Fibroblast of mammary gland (primary cell): ENCODE measurements at regions not wholly inside any gene's neighbourhood (a gene's known extent, or its start where the extent isn't known, plus 50 kb on each side); places are given as distances from the start of the nearest gene placed in this dataset.

Experiments used
- DNase-seq: peaks from one replicate; pipeline ENCODE4 v3.0.0-alpha.2; 2010; ENCODE audit warnings: low read depth
- H3K4me3 ChIP-seq: 2 replicates; pipeline ENCODE4 v1.5.1; 2011; ENCODE audit warnings: low read depth, mild to moderate bottlenecking, low read length, moderate library complexity; ENCODE audit not compliant: control insufficient read depth
- TF ChIP-seq, protein P1 (sequence below): conservative IDR thresholded peaks from 2 replicates; pipeline ENCODE4 v1.5.1; 2011; ENCODE audit warnings: low read depth, low read length, inconsistent platforms; ENCODE audit not compliant: control insufficient read depth, insufficient read depth

DNA sequence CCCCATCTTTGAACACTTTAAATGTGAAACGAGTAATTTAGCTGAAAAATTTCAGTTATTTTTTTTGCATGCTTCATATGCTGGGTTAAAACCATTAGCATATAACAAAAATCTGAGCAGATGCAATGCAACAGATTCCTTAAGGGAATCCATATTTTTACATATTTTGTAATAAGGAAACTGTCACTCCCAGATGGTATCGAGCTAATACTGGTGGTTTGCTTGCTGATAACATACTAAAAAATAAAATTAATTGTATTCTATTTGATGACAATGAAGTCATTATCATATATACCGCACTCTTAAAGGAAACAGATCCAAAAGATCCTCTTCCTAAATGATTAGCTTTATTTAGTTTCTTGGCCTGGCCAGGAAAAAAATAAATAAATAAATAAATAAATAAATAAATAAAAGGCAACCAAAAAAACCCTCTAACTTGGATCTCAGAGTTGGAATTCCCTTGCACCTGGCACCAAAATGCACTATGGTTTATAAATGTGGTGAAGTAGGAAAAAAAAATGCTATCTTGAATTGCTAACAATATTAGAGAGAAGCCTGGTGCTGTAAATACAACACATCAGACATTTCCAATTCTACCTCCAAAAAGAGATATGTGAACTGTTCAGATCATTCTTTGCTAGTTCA lies 503.2 kb upstream of the ARRDC4 start:
- DNase-seq: no peak
- TF ChIP-seq, protein P1, sequence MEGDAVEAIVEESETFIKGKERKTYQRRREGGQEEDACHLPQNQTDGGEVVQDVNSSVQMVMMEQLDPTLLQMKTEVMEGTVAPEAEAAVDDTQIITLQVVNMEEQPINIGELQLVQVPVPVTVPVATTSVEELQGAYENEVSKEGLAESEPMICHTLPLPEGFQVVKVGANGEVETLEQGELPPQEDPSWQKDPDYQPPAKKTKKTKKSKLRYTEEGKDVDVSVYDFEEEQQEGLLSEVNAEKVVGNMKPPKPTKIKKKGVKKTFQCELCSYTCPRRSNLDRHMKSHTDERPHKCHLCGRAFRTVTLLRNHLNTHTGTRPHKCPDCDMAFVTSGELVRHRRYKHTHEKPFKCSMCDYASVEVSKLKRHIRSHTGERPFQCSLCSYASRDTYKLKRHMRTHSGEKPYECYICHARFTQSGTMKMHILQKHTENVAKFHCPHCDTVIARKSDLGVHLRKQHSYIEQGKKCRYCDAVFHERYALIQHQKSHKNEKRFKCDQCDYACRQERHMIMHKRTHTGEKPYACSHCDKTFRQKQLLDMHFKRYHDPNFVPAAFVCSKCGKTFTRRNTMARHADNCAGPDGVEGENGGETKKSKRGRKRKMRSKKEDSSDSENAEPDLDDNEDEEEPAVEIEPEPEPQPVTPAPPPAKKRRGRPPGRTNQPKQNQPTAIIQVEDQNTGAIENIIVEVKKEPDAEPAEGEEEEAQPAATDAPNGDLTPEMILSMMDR: no peak
- H3K4me3 ChIP-seq: no peak overlapping the region

DNA sequence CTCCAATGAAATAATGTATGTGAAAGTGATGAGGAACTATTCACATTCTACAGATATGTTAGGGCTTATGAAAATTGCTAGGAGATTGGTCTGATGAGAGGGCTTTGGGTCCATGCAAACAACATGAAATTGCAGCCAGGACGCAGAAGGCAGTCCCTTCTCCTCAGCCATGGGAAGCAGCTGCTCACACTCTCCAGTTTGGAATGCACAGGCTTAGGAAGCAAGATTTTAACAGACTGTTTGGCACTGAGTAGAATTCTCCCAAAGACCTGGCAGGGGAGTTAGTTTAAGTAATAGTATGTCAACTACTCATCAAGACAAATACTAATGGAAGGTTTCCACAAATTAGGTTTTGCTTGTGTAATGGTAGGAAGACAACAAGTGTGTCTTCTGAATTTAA lies 500.7 kb upstream of the ARRDC4 start:
- DNase-seq: no peak
- TF ChIP-seq, protein P1: no peak
- no peak overlapping the region for H3K4me3 ChIP-seq

DNA sequence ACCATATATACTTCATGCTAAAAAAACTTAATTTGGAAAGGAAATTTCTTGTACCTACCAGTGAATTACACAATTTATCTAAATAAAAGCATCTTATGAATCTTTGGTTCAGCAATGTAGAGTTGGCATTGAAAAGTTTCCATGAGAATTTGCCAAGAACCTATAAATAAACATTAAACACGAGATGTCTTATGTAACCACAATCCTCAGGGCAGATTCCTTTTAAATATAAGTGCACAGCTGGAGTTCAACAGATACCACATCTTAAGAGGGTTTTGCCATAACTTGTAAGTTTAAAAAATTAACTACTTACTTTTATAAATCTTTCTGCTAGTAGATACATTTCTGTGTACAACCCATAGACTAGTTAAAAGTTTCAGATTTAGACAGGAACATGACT lies 499.3 kb upstream of the ARRDC4 start:
- TF ChIP-seq, protein P1: no peak
- no peak for DNase-seq
- no peak overlapping the region for H3K4me3 ChIP-seq

DNA sequence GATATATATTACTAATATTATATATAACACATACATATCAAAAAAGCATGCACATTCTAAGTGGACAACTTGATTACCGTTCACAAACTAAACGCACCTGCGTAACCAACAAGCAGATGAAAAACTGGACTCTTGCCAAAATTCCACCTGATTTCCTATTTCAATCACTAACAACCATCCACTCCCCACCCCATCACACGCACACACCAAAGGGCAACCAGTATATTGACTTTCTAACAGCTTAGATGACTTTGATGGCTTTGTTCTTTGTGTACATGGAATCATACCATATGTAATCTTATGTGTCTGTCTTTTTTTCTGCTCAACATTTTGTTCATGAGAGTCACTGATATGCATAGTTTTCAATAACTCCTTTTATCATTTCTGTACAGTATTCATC lies 496.8 kb upstream of the ARRDC4 start:
- DNase-seq: no peak
- H3K4me3 ChIP-seq: no peak overlapping the region
- TF ChIP-seq, protein P1: no peak

DNA sequence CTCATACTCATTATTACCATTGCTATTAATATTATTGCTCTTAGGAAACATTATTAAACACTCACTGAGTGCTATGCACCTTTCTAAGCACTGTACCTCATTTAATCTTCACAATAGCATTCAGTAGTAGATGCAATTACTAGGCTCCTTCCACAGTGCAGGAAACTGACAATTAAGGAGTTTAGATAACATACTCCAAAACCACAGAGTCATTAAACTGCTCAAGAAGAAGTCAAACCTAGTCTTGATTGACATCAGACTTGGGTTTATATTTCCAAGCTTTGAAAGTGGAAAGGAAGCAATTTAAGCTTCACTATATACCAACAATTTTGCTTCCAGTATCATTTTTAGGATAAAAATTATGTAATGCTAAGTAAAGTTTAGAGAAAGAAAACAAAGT lies 490.1 kb upstream of the ARRDC4 start:
- H3K4me3 ChIP-seq: no peak overlapping the region
- DNase-seq: no peak
- TF ChIP-seq, protein P1: no peak

DNA sequence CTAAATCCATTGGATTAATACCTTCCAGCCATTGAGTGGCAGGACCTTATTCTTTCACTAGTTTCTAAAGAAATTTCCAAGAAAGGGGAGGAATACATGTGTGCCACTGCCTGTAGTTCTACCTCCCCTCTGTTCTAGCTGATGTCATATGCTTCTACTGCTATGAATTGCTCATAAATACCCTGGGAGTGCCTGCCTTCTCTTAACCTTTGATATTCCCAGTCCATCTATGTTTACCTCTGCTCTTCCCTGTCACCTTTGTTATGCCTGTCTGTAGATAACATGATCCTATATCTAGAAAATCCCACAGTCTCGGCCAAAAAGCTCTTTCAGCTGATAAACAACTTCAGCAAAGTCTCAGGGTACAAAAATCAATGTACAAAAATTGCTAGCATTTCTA lies 486.9 kb upstream of the ARRDC4 start:
- no peak for DNase-seq
- H3K4me3 ChIP-seq: no peak overlapping the region
- TF ChIP-seq, protein P1: no peak

DNA sequence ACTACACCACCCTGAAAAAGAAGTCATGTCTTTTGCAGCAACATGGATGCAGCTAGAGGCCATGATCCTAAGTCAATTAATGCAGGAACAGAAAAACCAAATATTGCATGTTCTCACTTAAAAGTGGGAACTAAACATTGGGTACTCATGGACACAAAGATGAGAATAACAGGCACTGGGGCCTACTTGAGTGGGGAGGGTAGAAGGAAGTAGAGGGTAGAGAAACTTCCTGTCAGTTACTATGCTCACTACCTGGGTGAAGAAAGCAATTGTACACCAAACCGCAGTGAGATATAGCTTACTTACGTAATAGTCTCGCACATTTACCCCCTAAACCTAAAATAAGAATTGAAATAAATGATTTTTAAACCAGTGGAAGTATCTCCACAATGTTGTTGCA lies 480.5 kb upstream of the ARRDC4 start:
- no peak for DNase-seq
- no peak overlapping the region for H3K4me3 ChIP-seq
- TF ChIP-seq, protein P1: no peak
